ENCODE measurements at regions not wholly inside any gene's neighbourhood (a gene's known extent, or its start where the extent isn't known, plus 50 kb on each side); places are given as distances from the start of the nearest gene placed in this dataset.

DNA sequence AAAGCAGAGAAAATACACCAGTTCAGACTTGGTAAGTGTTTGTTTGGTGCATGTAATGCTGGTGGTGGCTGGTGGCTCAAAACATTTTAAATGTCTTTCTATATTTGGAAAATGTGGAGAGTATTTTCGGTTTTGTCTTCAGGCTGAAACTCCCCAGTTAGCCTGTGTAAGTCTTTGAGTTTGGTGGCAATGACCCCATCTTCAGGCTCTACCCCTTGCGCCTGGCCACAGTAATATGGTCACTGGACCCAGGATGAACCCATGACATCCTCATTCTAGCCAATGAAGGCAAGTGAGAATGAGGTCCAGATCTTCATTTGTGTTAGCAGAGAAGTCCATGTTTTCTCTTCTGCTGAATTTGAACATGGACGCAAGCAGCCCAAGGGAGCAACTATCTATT lies 422.6 kb downstream of the BRINP1 start:
- no peak overlapping the region for H3K4me2 ChIP-seq
- no peak for DNase-seq (ENCODE audit: low spot score)
- no peaks in the 10 kb centered on the region for H4K20me1 ChIP-seq (replicated peaks; ENCODE audit: insufficient read depth)
- Mint-ChIP-seq H3K4me3 (no peak overlapping the region), H3K36me3 (ENCODE audit: low read depth) (no peaks in the 10 kb centered on the region), H3K27me3 (ENCODE audit: insufficient read depth, low read depth, poor library complexity) (no peaks in the 10 kb centered on the region), H3K9me3 (no peaks in the 10 kb centered on the region), H3K27ac (no peak overlapping the region), H3K4me1 (peaks cover 8% of the 10 kb centered on the region; the same call in 2 of the 3 replicates)
- no peaks in the 10 kb centered on the region for H3K4me1 ChIP-seq (ENCODE audit: insufficient read depth)
- no peak overlapping the region for H3K27ac ChIP-seq (ENCODE audit: low read depth)
- TF ChIP-seq CREB1 (CRISPR knock-in tag; IDR thresholded peaks at IDR 0.05; ENCODE audit: low read depth): no peak
- TF ChIP-seq, protein P1, sequence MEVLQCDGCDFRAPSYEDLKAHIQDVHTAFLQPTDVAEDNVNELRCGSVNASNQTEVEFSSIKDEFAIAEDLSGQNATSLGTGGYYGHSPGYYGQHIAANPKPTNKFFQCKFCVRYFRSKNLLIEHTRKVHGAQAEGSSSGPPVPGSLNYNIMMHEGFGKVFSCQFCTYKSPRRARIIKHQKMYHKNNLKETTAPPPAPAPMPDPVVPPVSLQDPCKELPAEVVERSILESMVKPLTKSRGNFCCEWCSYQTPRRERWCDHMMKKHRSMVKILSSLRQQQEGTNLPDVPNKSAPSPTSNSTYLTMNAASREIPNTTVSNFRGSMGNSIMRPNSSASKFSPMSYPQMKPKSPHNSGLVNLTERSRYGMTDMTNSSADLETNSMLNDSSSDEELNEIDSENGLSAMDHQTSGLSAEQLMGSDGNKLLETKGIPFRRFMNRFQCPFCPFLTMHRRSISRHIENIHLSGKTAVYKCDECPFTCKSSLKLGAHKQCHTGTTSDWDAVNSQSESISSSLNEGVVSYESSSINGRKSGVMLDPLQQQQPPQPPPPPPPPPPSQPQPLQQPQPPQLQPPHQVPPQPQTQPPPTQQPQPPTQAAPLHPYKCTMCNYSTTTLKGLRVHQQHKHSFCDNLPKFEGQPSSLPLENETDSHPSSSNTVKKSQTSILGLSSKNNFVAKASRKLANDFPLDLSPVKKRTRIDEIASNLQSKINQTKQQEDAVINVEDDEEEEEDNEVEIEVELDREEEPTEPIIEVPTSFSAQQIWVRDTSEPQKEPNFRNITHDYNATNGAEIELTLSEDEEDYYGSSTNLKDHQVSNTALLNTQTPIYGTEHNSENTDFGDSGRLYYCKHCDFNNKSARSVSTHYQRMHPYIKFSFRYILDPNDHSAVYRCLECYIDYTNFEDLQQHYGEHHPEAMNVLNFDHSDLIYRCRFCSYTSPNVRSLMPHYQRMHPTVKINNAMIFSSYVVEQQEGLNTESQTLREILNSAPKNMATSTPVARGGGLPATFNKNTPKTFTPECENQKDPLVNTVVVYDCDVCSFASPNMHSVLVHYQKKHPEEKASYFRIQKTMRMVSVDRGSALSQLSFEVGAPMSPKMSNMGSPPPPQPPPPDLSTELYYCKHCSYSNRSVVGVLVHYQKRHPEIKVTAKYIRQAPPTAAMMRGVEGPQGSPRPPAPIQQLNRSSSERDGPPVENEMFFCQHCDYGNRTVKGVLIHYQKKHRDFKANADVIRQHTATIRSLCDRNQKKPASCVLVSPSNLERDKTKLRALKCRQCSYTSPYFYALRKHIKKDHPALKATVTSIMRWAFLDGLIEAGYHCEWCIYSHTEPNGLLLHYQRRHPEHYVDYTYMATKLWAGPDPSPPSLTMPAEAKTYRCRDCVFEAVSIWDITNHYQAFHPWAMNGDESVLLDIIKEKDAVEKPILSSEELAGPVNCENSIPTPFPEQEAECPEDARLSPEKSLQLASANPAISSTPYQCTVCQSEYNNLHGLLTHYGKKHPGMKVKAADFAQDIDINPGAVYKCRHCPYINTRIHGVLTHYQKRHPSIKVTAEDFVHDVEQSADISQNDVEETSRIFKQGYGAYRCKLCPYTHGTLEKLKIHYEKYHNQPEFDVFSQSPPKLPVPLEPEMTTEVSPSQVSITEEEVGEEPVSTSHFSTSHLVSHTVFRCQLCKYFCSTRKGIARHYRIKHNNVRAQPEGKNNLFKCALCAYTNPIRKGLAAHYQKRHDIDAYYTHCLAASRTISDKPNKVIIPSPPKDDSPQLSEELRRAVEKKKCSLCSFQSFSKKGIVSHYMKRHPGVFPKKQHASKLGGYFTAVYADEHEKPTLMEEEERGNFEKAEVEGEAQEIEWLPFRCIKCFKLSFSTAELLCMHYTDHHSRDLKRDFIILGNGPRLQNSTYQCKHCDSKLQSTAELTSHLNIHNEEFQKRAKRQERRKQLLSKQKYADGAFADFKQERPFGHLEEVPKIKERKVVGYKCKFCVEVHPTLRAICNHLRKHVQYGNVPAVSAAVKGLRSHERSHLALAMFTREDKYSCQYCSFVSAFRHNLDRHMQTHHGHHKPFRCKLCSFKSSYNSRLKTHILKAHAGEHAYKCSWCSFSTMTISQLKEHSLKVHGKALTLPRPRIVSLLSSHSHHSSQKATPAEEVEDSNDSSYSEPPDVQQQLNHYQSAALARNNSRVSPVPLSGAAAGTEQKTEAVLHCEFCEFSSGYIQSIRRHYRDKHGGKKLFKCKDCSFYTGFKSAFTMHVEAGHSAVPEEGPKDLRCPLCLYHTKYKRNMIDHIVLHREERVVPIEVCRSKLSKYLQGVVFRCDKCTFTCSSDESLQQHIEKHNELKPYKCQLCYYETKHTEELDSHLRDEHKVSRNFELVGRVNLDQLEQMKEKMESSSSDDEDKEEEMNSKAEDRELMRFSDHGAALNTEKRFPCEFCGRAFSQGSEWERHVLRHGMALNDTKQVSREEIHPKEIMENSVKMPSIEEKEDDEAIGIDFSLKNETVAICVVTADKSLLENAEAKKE (CRISPR knock-in tag; IDR thresholded peaks at IDR 0.05): no peak
- no peak for TF ChIP-seq EZH2phosphoT487 (IDR thresholded peaks at IDR 0.05; ENCODE audit: unreplicated experiment)
- TF ChIP-seq, protein P2, sequence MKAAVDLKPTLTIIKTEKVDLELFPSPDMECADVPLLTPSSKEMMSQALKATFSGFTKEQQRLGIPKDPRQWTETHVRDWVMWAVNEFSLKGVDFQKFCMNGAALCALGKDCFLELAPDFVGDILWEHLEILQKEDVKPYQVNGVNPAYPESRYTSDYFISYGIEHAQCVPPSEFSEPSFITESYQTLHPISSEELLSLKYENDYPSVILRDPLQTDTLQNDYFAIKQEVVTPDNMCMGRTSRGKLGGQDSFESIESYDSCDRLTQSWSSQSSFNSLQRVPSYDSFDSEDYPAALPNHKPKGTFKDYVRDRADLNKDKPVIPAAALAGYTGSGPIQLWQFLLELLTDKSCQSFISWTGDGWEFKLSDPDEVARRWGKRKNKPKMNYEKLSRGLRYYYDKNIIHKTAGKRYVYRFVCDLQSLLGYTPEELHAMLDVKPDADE (IDR thresholded peaks at IDR 0.05): no peak
- no peak for TF ChIP-seq EZH2 (IDR thresholded peaks at IDR 0.05; ENCODE audit: low read depth, unreplicated experiment)
- TF ChIP-seq STAT1 (IDR thresholded peaks at IDR 0.05; ENCODE audit: unreplicated experiment): no peak
- TF ChIP-seq, protein P3, sequence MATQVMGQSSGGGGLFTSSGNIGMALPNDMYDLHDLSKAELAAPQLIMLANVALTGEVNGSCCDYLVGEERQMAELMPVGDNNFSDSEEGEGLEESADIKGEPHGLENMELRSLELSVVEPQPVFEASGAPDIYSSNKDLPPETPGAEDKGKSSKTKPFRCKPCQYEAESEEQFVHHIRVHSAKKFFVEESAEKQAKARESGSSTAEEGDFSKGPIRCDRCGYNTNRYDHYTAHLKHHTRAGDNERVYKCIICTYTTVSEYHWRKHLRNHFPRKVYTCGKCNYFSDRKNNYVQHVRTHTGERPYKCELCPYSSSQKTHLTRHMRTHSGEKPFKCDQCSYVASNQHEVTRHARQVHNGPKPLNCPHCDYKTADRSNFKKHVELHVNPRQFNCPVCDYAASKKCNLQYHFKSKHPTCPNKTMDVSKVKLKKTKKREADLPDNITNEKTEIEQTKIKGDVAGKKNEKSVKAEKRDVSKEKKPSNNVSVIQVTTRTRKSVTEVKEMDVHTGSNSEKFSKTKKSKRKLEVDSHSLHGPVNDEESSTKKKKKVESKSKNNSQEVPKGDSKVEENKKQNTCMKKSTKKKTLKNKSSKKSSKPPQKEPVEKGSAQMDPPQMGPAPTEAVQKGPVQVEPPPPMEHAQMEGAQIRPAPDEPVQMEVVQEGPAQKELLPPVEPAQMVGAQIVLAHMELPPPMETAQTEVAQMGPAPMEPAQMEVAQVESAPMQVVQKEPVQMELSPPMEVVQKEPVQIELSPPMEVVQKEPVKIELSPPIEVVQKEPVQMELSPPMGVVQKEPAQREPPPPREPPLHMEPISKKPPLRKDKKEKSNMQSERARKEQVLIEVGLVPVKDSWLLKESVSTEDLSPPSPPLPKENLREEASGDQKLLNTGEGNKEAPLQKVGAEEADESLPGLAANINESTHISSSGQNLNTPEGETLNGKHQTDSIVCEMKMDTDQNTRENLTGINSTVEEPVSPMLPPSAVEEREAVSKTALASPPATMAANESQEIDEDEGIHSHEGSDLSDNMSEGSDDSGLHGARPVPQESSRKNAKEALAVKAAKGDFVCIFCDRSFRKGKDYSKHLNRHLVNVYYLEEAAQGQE (IDR thresholded peaks at IDR 0.05; ENCODE audit: unreplicated experiment): no peak
- no peak for TF ChIP-seq ZNF114 (CRISPR knock-in tag; IDR thresholded peaks at IDR 0.05)
- no peak for TF ChIP-seq NANOG (IDR thresholded peaks at IDR 0.05; ENCODE audit: borderline replicate concordance)
- TF ChIP-seq JUNB (IDR thresholded peaks at IDR 0.05; ENCODE audit: unreplicated experiment): no peak
- no peak for TF ChIP-seq POLR2AphosphoS5 (IDR thresholded peaks at IDR 0.05; ENCODE audit: low read depth)
- TF ChIP-seq, protein P4, sequence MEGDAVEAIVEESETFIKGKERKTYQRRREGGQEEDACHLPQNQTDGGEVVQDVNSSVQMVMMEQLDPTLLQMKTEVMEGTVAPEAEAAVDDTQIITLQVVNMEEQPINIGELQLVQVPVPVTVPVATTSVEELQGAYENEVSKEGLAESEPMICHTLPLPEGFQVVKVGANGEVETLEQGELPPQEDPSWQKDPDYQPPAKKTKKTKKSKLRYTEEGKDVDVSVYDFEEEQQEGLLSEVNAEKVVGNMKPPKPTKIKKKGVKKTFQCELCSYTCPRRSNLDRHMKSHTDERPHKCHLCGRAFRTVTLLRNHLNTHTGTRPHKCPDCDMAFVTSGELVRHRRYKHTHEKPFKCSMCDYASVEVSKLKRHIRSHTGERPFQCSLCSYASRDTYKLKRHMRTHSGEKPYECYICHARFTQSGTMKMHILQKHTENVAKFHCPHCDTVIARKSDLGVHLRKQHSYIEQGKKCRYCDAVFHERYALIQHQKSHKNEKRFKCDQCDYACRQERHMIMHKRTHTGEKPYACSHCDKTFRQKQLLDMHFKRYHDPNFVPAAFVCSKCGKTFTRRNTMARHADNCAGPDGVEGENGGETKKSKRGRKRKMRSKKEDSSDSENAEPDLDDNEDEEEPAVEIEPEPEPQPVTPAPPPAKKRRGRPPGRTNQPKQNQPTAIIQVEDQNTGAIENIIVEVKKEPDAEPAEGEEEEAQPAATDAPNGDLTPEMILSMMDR (conservative IDR thresholded peaks at IDR 0.05; ENCODE audit: low read depth in 2 of 2): no peak
- TF ChIP-seq ZNF331 (CRISPR knock-in tag; IDR thresholded peaks at IDR 0.05; ENCODE audit: low read depth): no peak
- H3K4me3 ChIP-seq: no peak overlapping the region
- no peaks in the 10 kb centered on the region for H3F3A ChIP-seq (replicated peaks; ENCODE audit: low read depth)
- no peaks in the 10 kb centered on the region for H3K36me3 ChIP-seq (ENCODE audit: insufficient read depth)
- no peak overlapping the region for H2AFZ ChIP-seq
- H3K9me2 ChIP-seq (ENCODE audit: insufficient read depth): no peaks in the 10 kb centered on the region
- no peaks in the 10 kb centered on the region for H3K27me3 ChIP-seq (ENCODE audit: insufficient read depth)
- ATAC-seq: no peak
- no peaks in the 10 kb centered on the region for H3K79me2 ChIP-seq (replicated peaks; ENCODE audit: insufficient read depth)

Measured in GM23338 (cell line).